Retinal pigment epithelial cell (primary cell): ENCODE measurements at regions not wholly inside any gene's neighbourhood (a gene's known extent, or its start where the extent isn't known, plus 50 kb on each side); places are given as distances from the start of the nearest gene placed in this dataset.
"Not testable (repeated sequence)": the region's sequence is repeated elsewhere in the genome, so short reads cannot be mapped to it uniquely, and the experiment has no call there.

Source experiments
- DNase-seq: peaks from one replicate; pipeline ENCODE4 v3.0.0-alpha.2; 2010; ENCODE audit warnings: low read depth
- H3K4me3 ChIP-seq: 2 replicates; pipeline ENCODE4 v1.5.1; 2011; ENCODE audit warnings: mild to moderate bottlenecking, low read length, control low read depth, moderate library complexity
- TF ChIP-seq, protein P1 (sequence below): conservative IDR thresholded peaks from 2 replicates; pipeline ENCODE4 v1.5.1; 2011; ENCODE audit warnings: low read depth, low read length, control low read depth, inconsistent platforms

DNA sequence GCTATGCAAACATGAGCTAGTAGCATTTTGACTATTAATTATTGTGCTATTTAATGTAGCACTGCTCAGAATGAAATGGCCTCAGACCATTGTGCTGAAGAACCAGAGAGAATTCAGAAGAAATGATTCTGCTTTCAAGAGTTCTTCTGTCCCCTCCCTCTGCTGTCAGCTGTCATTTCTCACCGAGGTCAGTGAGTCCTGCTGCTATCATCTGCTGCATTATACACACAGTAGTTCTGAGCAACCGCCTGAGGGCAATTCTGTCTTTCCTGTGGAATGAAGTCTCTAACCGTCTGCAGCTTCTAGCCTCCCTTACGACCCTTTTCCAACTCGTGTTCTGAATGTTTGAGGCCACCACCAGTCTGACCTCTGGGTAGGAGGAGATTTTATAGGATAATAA is 249.4 kb downstream of the HNRNPD start:
- TF ChIP-seq, protein P1, sequence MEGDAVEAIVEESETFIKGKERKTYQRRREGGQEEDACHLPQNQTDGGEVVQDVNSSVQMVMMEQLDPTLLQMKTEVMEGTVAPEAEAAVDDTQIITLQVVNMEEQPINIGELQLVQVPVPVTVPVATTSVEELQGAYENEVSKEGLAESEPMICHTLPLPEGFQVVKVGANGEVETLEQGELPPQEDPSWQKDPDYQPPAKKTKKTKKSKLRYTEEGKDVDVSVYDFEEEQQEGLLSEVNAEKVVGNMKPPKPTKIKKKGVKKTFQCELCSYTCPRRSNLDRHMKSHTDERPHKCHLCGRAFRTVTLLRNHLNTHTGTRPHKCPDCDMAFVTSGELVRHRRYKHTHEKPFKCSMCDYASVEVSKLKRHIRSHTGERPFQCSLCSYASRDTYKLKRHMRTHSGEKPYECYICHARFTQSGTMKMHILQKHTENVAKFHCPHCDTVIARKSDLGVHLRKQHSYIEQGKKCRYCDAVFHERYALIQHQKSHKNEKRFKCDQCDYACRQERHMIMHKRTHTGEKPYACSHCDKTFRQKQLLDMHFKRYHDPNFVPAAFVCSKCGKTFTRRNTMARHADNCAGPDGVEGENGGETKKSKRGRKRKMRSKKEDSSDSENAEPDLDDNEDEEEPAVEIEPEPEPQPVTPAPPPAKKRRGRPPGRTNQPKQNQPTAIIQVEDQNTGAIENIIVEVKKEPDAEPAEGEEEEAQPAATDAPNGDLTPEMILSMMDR = no peak
- H3K4me3 ChIP-seq = no peak overlapping the region
- no peak for DNase-seq

GRCh38 chr4:82123934-82124333 is 249.9 kb downstream of the HNRNPD start:
- TF ChIP-seq, protein P1 = no peak
- no peak for DNase-seq
- no peak overlapping the region for H3K4me3 ChIP-seq

GRCh38 chr4:82115183-82115582 is 258.6 kb downstream of the HNRNPD start:
- not testable (repeated sequence) for H3K4me3 ChIP-seq, DNase-seq

- no peak for DNase-seq
- TF ChIP-seq, protein P1 = no peak
Measured at GRCh38 chr4:82108506-82108905, 265.3 kb downstream of the HNRNPD start.

DNA sequence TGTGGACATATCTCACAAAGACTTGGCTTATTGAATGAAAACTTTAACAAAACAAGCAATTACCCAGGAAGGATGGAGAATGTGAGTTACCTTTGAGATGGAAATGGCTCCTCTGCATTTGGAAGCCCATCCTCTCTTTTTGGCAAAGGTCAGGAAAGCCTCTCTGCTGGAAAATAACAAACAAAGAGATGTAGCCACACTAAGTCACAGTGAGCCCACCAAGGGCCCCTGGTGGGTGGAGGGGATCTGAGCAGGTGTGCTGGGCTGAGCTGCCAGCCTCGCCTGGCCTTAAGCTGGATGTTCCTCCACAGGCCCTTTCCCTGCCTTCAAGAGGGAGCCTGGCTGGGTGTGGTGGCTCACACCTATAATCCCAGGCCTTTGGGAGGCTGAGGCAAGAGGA is 269.2 kb downstream of the HNRNPD start:
- H3K4me3 ChIP-seq = no peak overlapping the region
- TF ChIP-seq, protein P1 = no peak
- DNase-seq = no peak

More at GRCh38 chr4:82108506-82108905, 265.3 kb downstream of the HNRNPD start:
- H3K4me3 ChIP-seq = no peak overlapping the region

DNA sequence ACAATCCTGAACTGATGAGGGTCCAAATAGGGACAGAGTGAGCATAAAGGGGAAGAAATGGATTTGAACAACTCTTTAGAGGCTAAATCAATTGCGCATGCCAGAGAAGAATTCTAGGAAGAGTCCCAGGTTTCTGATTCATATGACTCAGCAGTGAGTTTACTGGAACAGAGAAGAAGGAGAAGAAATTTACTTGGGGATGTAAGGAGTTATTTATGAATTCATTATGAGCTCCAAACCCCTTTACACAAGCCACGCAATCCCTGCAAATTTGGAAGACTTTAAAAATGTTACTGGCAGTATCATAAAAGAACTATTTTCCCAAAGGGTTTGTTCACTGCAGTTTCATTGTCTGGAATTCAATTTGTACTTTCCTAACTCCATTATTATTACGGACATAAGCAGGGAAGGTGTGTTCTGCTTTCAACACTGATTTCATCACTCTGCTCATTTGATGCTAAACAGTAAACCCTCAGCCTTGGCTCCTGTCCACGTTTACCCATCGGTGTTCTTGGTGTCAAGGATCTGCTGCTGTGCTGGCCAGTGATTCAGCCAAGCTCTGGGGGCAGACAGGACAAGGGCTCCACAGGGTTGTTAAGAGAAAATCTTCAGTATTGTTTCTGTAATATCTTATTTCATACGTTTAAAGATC is 273.7 kb downstream of the HNRNPD start:
- no peak overlapping the region for H3K4me3 ChIP-seq
- TF ChIP-seq, protein P1 = no peak
- DNase-seq = no peak

DNA sequence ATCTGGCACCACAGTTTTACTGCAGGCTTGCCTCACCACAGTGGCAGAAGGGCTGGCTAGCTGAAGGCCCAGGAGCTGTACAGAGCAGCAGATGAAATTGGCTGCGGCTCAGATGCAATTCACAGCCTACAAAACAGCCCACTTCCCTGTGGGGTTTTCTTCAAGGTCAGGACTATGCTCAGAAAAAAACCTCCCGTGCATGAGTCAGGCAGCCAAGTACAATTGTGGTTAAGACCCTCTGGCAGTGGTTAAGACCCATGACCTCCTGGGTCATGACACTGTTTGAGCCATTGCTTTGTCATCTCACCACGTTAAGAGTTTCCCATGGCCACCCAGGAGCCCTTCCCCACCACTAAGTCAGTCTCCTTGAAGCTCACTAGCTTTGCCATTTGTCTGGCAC is 276.3 kb downstream of the HNRNPD start:
- TF ChIP-seq, protein P1 = no peak
- no peak for DNase-seq
- no peak overlapping the region for H3K4me3 ChIP-seq
